Activated CD8-positive, alpha-beta memory T cell treated with anti-CD3 and anti-CD28 coated beads, Interleukin-2, amount 50 U/mL, for 4 hours (primary cell): ENCODE measurements at regions not wholly inside any gene's neighbourhood (a gene's known extent, or its start where the extent isn't known, plus 50 kb on each side); places are given as distances from the start of the nearest gene placed in this dataset.
"Not testable (repeated sequence)": the region's sequence is repeated elsewhere in the genome, so short reads cannot be mapped to it uniquely, and the experiment has no call there.

ENCODE experiments used
- DNase-seq: peaks from one replicate; pipeline ENCODE4 v3.0.0-alpha.2; 2020

DNA sequence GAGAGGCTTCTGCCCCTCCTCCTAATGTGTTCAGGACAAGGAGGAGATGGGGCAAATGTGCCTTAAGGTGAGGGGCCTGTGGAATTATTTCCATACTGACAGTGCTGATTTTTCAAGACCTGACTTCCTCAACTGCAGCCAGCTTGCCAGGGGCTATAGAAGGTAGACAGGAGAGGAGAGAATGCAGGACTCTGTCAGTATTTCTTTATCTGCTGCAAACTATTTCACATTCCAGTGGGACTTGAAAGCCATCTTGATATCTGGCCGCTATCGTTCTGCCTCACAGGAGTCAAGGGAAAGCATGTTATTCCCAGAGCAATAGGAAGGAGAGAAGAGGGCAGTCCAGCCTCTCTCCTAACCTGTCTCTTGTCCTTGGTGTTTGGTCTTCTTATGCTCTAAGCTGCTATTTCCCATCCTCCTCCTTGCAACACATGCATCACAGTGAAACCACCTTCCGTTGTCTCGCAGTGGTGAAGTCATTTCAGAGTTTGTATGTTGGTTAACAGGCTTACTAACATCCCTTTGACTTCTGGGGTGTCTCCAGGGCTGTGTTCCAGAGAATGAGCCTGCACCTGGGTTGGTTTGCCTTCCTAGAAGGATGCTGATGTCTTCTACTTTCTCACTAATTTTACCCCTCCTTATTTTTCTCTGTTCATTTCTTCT, 95.1 kb upstream of the MRPS22 start:
- no peak for DNase-seq

DNA sequence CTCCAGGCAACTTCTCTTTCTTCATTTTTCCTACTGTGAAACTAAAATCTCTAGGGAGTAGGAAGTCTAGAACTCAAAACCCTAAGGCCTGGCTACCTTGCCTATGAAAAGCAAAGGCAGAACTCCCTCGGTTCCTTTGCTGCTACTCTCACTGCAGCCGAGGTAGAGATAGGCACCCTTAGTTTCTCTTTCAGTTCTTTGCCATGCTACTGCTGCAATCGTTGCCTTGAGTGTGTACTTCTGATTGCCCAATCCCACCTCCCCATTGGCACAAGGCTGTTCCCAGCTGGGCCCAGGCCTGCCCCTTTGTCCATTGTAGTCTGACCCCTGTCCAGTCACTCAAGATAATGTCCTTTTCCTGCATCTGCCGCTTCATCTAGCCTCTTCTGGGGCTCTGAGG, 92.3 kb upstream of the MRPS22 start:
- no peak for DNase-seq

DNA sequence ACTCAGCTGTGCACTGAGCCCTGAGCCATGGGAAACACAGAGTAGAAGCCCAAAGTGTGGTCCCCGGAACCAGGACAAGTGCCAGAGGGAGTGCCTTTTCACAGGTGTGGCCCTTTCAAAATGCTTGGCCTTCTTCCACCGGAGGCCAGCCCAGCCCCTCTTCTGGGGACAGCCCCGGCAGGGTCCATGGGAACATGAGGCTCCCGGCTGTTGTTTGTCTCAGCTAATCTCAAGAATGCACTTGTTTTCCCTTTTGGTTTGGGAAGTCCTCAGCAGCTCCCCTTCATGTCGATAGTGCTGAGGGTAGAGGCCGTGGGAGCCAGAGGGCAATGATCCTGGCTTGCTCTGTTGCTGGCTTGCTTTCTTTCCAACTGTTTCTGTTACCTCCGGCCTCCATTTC, 91.1 kb upstream of the MRPS22 start:
- no peak for DNase-seq

DNA sequence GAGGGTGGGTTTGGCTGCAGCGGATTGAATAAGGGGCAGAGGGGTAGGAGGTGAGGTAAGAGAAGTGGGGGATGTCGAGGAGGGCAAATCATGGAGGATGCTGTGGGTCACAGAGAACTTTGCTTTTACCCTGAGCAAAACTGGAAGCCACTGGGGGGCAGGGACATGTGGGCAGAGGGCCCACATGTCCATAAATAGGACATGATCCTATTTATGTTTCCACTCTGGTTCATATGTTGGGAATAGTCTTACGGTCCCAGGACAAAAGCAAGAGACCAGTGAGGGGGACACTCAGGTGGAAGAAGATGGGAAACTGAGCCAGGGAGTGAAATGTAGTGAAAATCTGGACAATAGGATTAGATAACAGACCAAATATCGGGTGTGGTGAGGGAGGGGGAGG, 85.5 kb upstream of the MRPS22 start:
- DNase-seq: no peak

DNA sequence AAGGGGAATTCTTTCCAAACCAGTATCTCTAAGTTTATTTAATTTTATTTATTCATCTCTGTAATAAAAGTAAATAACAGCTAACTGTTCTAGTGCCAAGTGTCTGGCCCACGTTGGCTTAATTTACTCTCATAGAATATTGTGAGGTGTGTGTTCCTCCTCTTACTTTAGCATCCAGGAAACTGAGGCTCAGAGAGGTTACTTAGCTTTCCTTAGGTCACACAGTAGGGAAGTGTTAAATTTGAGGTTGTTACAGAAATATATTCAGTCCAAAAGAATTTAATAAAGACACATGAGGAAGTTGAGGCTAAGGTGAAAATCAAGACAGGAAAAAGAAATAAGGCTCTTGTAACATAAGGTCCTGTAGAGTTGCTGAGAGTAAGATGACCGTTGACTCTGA, 84.4 kb upstream of the MRPS22 start:
- no peak for DNase-seq

DNA sequence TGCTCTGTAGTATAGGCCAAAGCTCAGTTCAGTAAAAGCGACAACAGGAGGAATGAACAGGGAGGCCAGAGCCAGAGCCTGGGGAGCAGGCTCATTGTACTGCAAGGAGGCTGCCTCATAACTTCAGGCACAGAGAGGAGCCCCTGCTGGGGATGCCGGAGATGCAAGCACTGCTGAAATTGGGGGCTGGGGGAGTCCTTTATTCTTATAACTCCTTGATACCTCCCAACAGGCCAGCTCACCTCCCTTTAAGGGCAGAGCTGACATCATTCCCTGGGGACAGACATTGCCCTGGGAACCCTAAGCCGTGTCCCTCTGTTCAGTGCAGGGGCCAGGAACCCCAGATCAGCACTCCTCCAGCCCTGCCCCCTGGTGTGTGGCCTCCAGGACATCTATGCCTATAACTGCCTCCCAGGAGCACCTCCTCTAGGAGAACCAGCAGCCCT, 83.8 kb upstream of the MRPS22 start:
- no peak for DNase-seq

DNA sequence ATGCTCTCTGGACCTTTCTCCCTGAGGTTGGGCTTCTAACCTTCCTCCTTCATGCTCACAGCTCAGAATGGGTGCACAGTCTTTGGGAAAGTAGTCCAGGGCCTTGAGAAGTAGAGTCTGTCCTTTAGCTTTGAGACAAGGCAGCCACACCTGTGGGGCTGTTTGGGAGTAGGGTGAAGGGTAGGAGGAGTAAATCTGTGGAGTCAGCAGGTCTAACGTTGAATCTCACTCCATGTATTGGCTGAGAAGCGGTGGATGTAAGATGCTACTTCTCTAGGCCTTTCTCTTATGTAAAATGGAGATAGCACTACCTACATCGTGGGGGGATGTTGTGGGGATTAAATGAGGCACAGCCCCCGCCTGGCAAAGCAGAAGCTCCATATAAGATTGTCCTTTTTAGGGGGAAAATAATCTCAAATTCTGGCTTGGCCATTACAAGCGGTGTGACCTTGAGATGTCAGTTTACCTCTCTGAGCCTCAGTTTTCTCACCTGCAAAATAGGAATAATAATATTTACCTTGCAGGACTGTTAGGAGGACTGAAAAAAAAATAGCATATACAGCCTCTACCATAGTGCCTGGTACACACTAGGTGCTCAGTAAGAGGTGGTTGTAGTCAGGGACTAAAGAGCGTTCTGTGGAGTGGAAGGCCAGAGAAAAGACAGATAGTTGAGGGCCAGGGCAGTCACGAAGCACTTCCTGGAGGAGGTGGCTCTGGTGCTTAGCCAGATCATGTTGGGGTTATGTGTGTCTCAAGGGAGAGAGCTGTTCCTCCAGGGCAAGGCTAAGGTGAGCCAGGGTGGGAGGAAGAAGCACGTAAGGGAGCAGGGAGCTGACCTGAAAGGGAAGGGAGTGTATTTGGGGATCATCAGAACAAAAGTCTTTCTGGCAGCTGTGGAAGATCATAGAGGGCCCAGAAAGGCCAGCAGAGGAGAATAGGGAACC, 82.8 kb upstream of the MRPS22 start:
- no peak for DNase-seq

DNA sequence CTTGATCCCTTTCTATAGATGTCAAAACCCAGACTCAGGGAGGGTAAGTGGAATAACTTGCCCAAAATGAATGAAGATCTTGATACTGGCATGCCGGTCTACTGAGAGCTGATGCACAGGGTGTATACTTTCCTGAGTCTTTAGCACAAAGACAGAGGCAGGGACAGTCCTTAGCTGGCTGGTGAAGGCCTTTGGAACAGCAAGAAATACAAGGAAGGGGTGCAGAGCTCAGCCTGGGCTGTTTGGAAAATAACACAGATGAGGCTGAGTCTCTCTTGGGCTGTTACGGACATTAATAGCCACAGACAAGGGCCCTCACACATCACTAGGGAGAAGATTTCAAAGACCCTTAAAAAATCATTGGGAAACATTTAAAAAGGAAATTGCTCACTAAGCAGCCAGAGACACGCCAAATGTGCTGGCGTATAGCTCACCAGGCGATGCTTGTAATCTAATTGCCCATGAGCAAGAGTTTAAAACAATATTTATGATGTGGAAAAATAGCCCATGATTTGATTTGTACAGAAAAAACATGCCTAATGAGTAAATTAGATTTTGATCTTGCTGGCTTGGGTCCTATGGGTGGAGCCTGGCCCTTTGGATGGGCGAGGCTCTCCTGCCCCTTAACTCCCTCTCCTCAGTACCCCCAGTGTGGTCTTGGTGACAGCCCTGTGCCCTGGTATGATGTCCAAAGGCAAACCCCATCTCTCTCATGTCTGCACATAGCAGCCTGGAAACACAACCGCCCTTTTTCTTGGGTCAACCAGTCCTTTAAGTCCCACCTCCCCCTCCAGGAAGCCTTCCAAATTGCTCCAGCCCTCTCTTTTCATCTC, 81.8 kb upstream of the MRPS22 start:
- DNase-seq: no peak

DNA sequence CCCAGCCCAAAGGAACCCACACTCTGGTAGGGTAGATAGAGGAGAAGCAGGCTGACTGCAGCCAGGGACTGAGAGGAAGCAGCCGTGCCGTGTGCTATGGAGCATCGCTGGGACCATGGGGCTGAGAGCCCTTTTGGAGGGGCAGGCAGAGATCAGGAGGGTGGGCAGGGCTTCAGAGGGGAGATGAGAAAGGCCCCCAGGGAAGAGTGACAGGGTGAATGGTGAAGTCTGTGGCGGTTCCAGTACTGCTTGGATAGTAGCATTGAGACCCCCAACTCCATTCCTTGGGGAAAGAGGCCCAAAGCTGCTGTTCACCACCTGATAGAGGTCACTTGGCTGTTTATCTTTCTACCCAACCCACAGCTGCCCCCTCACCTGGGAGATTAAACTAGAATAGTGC, 80.0 kb upstream of the MRPS22 start:
- DNase-seq: no peak

DNA sequence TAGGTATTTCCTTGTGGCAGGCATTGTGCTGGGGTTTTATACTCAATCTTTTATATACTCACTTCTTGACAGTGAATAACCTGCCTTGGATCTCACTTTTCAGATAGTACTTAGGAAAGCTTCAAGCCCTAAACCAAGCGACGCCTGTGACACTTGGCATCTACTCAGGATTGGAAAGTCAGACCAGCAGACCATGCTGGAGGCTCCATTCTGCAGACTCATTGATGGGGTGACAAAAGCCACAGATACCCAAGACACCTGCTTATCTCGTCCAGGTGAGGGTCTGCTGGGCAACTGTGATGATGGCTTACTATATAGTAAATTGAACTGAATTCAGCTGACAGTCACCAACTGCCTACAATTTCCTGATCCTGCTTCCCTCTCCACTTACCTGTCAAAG, 79.4 kb upstream of the MRPS22 start:
- no peak for DNase-seq

DNA sequence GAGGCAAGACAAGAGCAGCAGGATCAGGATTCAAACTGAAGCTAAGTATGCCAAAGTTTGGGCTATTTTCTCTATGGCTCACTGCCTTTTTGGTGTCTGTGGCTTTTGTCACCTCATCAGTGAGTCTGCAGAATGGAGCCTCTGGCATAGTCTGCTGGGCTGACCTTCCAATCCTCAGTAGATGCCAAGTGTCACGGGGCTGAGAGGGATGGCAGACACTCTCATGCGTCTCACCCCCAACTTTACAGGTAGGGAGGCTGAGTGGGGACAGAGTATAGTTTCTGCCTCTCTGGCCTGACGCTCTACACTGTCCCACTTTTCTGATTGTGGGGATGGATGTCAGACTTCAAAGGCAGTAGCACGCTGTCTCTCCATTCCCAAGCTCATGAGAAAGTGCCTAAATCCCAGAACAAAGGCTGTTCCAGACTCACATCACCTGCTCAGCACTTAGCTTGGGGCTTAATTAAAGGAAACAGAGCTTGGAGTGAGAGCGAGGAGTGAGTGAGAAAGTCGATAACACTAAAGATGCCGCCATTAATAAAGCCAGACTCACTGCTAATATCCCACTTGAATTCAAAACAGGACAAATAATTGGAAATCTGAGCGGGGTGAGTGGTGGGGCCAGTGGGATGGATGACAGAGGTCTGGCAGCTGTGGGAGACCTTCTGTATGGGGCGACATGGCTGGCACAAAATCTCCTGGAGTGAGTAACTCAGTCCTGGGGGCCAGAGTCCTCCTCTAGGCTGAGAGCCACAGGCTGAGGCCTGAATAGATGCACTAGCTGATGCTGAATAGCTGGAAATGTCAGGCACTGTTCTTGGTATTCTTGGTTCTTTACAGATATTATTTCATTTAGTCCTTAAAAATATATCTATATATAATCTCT, 78.4 kb upstream of the MRPS22 start:
- no peak for DNase-seq

DNA sequence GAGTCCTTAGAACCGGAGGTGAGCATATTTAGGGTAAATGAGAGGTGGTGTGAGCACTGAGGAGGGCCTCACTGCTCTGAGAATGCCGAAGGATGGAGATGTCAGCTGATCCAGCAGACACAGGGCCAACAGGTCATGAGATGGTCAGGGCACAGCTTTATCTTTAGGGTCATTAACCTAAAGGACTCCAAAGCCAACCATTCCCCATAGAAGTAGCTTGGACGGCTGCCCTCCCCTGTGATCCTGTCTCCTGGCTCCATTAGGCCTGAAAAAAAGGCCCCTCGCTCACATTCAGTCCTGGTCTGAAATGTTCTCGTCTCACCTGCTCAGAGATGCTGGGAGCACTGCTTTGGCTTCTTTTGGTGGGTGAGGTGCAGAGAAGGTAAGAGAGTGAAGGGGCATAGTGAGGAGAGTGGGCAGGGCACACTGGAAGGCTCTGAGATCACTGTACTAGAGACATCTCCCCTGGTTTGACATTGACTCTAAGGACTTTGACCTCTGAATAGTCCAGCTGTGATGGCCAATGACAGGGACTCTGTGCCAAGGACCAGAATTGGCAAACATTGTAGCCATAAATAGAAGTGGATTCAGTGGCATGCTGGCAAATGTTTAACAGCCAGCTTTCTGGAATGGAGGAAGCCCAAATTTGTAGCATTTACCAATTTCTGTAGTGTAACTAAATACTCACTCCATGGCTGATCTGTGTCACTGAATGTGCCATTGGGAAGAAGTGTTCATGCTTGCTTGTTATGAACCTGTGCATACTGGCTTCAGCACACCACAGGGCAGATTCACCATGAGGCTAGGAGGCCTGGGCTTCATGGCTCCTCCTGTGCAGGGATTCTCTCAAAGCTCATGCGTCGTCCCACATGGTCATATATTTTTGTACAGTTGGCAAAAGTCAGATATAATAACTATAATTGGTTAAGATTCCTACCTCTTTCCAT, 76.2 kb upstream of the MRPS22 start:
- DNase-seq: no peak

DNA sequence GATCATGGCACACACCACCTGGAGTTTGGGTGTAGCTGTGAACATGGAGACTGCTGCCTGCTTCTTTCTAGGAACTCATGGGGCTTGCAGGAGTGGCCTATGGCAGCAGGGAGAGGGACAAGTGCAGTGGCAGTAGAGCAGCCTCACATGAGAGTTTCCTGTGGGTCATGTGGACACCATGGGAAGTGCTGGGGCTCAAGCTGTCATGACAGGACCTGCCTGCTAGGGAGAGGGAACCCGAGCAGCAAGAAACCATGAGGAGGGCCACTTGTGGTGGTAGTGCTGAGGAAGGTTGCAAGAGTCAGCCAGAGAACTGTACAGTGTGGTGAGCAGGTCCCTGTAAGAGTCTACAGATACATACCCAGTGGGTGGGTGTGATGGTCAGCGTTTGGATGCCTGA, 73.8 kb upstream of the MRPS22 start:
- no peak for DNase-seq

DNA sequence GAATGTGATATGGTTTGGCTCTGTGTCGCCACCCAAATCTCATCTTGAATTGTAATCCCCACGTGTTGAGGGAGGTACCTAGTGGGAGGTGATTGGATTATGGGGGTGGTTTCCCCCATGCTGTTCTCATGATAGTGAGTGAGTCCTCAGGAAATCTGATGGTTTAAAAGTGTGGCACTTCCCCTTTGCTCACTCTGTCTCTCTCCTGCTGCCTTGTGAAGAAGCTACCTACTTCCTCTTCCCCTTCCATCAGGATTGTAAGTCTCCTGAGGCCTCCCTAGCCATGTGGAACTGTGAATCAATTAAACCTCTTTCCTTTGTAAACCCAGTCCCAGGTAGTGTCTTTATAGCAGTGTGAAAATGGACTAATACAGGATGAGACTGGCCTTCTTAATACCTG, 73.2 kb upstream of the MRPS22 start:
- DNase-seq: not testable (repeated sequence)

DNA sequence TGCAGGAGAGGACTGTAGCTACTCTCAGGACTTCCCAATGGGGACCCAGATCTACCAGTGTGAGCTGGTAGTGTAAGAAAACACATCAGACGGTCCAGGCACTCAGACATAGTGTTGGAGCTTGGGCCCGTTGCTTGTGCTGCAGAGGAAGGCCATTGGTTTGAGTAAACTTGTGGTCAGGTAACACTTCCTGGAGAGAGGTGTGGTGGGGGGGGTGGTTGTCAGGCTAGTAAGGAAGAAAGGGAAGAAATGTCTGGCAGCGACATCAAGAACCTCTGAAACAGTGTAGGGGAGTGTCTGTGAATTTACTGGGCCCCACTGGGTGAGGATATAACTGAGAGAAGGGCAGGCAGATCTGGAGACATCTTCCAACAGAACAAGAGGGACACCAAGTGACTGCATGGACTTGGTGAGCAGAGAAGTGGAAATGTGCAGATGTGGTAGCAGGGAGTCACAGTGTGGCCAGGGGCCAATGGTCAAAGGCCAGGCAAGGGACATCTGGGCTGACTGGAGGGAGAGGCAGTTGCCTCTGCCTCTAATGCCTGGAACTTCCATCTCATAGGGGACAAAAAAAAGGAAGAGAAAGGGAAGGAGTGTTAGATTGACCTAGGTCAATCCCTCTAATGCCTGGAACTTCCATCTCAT, 63.7 kb upstream of the MRPS22 start:
- DNase-seq: no peak

DNA sequence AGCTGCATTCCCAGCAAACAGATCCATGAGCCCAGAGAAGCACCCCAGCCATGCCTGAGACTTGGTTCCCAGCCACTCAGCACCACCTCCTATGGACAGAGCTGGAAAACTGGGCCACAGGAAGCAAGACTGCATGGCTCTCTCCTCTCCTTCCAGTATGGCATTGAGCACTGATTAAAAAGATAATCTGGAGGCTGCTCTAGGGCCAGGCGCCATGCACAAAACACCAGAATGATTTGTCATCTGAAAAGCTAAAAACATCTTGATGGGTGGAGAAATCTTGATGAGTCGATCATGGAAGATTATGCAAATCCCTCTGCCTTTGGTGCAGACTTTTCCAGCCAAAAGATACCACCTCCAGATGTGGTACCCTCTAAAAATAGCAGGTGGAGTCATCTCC, 62.7 kb upstream of the MRPS22 start:
- no peak for DNase-seq

DNA sequence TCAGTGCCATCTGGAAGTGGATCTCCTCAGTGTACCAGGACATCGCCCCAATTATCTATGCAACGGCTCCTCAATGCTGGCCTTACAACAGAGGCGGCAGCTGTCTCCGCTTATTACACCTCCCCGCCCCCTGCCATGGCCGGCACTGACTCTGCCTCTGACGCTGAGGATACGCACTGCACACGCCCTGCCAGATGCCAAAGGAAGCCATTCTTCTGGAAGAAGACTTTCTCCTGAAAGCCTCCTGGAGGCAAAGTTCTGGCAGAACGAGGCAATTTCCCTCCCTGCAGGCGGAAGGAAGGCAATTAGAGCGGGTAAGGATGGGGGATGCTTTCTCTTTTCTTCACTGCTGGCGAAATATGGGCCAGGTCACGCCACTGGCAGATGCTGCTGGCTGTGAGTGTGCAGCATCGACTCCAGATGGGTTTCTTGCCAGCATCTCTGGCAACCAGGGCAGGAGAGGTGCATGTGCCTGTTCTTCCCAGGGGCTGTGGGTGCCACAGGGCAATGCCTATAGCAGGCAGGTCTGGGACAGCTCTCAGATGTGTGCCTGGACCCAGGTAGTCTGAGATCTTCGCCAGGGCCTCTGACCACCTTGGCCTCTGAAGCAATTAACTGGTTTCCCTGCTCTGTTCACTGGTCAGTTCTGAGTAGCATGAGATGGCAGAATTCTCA, 62.2 kb upstream of the MRPS22 start:
- no peak for DNase-seq

DNA sequence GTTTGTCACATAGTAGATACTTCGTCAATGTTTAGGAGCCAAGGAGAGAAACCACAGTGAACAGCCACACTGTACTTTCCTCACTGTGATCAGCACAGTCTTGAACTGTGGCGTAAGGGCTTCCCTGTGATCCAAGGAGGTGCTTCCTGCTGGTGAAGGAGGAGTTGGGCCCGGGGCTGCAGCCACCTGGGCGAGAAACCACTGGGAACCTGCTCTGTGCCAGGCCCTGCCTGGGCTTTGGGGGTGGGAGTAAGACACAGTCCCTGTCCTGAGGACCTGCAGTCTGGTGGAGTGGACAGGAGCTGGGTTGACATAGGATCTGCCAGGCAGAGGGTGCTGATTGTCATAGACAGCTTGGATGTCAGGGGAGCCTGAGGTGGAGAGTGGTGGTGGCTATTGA, 60.5 kb upstream of the MRPS22 start:
- DNase-seq: no peak

DNA sequence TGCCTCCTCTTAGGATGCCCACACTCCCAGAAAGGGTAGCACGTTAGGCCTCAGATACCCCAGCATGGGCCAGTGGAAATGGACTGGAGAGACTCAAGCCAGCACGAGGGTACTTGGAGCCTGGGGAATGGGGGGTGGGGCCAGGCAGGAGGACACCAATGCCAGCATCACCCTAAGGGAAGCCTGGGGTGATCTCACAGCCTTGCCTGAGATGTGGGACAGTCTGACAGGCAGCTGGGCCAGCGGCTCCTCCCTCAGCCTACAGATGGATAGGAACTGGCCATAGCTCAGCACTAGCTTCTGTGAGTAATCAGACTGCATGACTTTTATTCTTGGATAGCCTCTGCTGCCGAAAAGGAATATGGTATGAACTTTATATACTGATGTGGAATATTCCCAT, 59.6 kb upstream of the MRPS22 start:
- no peak for DNase-seq

DNA sequence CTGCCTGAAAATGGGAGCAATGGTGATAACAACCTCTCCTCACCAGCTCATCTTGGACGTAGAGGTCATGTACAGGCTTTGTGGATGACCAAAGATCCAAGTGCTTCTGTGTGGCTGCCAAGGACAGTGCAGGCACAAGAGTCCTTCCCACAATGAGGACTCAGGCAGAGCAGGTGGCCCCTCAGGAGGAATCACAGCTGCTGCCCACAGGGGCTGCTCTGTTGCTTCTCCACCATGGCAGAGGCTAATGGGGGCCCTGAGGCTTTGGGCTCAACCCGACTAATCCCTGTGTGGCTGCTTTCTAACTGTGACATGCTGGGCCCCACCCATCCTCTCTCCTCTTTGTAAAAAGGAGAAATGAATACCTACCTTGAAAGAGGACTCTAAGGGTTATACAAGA, 58.1 kb upstream of the MRPS22 start:
- DNase-seq: no peak
